GM21360 (cell line): ENCODE measurements at regions not wholly inside any gene's neighbourhood (a gene's known extent, or its start where the extent isn't known, plus 50 kb on each side); places are given as distances from the start of the nearest gene placed in this dataset.

Experiments
- ATAC-seq: cut with Tn5 transposase; IDR thresholded peaks from one replicate; pipeline ENCODE4 v1.9.1; 2021; ENCODE audit warnings: mild to moderate bottlenecking, moderate library complexity; ENCODE audit not compliant: unreplicated experiment

GRCh38 chr5:138626333-138626944, 51.2 kb upstream of the HSPA9 start:
- ATAC-seq, result no peak

- ATAC-seq, result no peak
Observed at GRCh38 chr5:138625134-138625533, 49.9 kb upstream of the HSPA9 start.
